H1 (cell line): ENCODE measurements at regions not wholly inside any gene's neighbourhood (a gene's known extent, or its start where the extent isn't known, plus 50 kb on each side); places are given as distances from the start of the nearest gene placed in this dataset.
"Not testable (repeated sequence)": the region's sequence is repeated elsewhere in the genome, so short reads cannot be mapped to it uniquely, and the experiment has no call there.

Experiments
- CTCF ChIP-seq, 3 experiments: IDR thresholded peaks; 1 replicate in 2 of 3; 2 replicates in 1 of 3; pipeline versions ENCODE4 v1.5.1 to v1.6.1; 2011; ENCODE audit warnings: low read length in 3 of 3, mild to moderate bottlenecking in 3 of 3, inconsistent platforms in 2 of 3, low read depth in 1 of 3, moderate library complexity in 1 of 3; ENCODE audit not compliant: insufficient read depth in 1 of 3; ENCODE audit errors: control extremely low read depth in 1 of 3
- EP300 ChIP-seq, 2 experiments: IDR thresholded peaks; 1 replicate in 1 of 2; 2 replicates in 1 of 2; pipeline ENCODE4 v1.6.1; 2011 to 2012; ENCODE audit warnings: low read depth in 2 of 2, low read length in 2 of 2, mild to moderate bottlenecking in 2 of 2, borderline replicate concordance in 1 of 2, inconsistent platforms in 1 of 2, moderate library complexity in 1 of 2
- POLR2A ChIP-seq, 2 experiments: IDR thresholded peaks; 1 replicate in 1 of 2; 2 replicates in 1 of 2; pipeline ENCODE4 v1.6.1; 2011; ENCODE audit warnings: low read depth in 2 of 2, low read length in 2 of 2, mild to moderate bottlenecking in 2 of 2; ENCODE audit errors: control extremely low read depth in 1 of 2
- SRF ChIP-seq: IDR thresholded peaks from 2 replicates; pipeline ENCODE4 v1.6.1; 2011; ENCODE audit warnings: mild to moderate bottlenecking, low read depth, low read length, moderate library complexity
- TF ChIP-seq, protein P1 (sequence below): IDR thresholded peaks from 2 replicates; pipeline ENCODE4 v1.6.1; 2011; ENCODE audit warnings: low read depth, mild to moderate bottlenecking, low read length; ENCODE audit not compliant: insufficient read depth

DNA sequence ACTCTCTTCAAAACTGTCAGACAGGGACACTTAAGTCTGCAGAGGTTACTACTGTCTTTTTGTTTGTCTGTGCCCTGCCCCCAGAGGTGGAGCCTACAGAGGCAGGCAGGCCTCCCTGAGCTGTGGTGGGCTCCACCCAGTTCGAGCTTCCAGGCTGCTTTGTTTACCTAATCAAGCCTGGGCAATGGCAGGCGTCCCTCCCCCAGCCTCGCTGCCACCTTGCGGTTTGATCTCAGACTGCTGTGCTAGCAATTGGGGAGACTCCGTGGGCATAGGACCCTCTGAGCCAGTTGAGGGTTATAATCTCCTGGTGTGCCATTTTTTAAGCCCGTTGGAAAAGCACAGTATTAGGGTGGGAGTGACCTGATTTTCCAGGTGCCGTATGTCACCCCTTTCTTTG, 253.7 kb downstream of the TMEM161B start:
- not testable (repeated sequence) for TF ChIP-seq CTCF (IDR thresholded peaks at IDR 0.05; ENCODE audit: control extremely low read depth in 1 of 3, insufficient read depth in 1 of 3, low read depth in 1 of 3, low read length in 3 of 3); SRF; EP300 (IDR thresholded peaks at IDR 0.05; ENCODE audit: borderline replicate concordance in 1 of 2, low read depth in 2 of 2, low read length in 2 of 2); POLR2A (IDR thresholded peaks at IDR 0.05; ENCODE audit: control extremely low read depth in 1 of 2, low read depth in 2 of 2, low read length in 2 of 2)
- TF ChIP-seq, protein P1, sequence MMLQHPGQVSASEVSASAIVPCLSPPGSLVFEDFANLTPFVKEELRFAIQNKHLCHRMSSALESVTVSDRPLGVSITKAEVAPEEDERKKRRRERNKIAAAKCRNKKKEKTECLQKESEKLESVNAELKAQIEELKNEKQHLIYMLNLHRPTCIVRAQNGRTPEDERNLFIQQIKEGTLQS = not testable (repeated sequence)
